GM06990 (cell line): ENCODE measurements at regions not wholly inside any gene's neighbourhood (a gene's known extent, or its start where the extent isn't known, plus 50 kb on each side); places are given as distances from the start of the nearest gene placed in this dataset.

Experiments
- DNase-seq: peaks from one replicate; pipeline ENCODE4 v3.0.0-alpha.2; 2011; ENCODE audit not compliant: insufficient read length; ENCODE audit errors: extremely low read depth
- H3K27me3 ChIP-seq: replicated peaks from 2 replicates; pipeline ENCODE4 v1.6.0; 2011; ENCODE audit warnings: low read length; ENCODE audit not compliant: control insufficient read depth, insufficient read depth
- H3K36me3 ChIP-seq: 2 replicates; pipeline ENCODE4 v1.5.1; 2011; ENCODE audit warnings: low read length; ENCODE audit not compliant: control insufficient read depth, insufficient read depth
- H3K4me3 ChIP-seq: replicated peaks from 2 replicates; pipeline ENCODE4 v1.5.1; 2011; ENCODE audit warnings: low read depth, mild to moderate bottlenecking, control low read depth, low read length
- CTCF ChIP-seq: IDR thresholded peaks from 2 replicates; pipeline ENCODE4 v1.5.1; 2011; ENCODE audit warnings: low read length, control low read depth, mild to moderate bottlenecking, inconsistent platforms; ENCODE audit not compliant: insufficient read depth, poor library complexity, severe bottlenecking

GRCh38 chr9:26205261-26205660 is 527.0 kb upstream of the TUSC1 start:
- no peak for DNase-seq
- no peaks in the 10 kb centered on the region for H3K27me3 ChIP-seq
- no peak overlapping the region for H3K4me3 ChIP-seq
- TF ChIP-seq CTCF = no peak
- H3K36me3 ChIP-seq = no peaks in the 10 kb centered on the region

DNA sequence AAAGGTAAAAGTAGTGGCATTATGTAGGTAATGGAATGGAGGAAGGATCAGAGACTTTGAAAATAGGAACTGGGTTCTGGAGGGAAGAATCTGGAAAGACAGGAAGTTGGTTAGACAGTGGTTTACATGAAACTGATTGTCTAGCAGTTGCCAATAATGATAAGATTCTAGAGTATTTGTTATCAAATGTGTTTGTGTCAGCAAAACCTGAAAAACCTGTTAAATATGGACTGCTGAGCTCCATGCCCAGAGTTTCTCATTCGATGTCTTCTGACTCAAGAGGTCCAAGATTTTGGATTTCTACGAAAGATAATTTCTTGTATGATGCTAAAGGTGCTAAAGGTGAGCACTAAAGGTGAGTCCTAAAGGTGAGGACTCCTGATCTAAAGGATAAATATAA is 515.0 kb upstream of the TUSC1 start:
- no peak for TF ChIP-seq CTCF
- DNase-seq = no peak
- Histone ChIP-seq H3K36me3 (no peaks in the 10 kb centered on the region), H3K4me3 (no peak overlapping the region), H3K27me3 (no peaks in the 10 kb centered on the region)

DNA sequence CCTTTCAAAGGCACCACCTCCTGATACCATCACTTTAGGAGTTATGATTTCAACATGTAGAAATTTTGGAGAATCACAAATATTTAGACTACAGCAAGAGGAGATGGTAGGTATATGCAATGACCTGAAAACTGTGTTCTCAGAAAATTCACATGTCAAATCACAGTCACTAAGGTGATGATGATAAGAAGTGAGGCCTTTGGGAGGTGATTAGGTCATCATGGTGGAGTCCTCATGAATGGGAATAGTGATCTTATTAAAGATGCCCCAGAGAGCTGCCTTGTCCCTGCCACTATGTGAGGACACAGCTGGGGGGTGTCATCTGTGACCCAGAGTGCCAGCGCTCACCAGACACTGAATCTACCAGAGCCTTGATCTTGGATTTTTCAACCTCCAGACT is 513.5 kb upstream of the TUSC1 start:
- no peak for TF ChIP-seq CTCF
- Histone ChIP-seq H3K27me3 (no peaks in the 10 kb centered on the region), H3K4me3 (no peak overlapping the region), H3K36me3 (no peaks in the 10 kb centered on the region)
- no peak for DNase-seq

DNA sequence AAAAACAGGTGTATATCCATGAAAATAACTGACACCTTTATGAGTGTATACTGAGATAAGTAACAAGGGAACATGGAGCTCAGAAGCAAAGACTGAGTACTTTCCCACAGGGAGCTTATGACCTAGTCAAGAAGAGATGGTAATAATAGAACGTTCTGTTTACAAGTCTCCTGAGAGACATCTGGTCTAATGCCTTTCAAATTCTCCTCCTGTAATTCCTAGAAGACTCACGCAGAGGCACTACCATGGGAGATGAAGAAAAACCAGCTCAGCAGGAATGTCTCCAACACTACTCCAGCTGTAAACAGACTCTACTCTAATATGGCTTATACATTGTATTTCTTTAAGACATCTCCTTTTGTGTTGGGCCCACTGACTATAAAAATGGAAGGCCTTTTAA is 503.6 kb upstream of the TUSC1 start:
- H3K27me3 ChIP-seq = no peaks in the 10 kb centered on the region
- no peak overlapping the region for H3K4me3 ChIP-seq
- no peak for TF ChIP-seq CTCF
- no peak for DNase-seq
- H3K36me3 ChIP-seq = no peaks in the 10 kb centered on the region

DNA sequence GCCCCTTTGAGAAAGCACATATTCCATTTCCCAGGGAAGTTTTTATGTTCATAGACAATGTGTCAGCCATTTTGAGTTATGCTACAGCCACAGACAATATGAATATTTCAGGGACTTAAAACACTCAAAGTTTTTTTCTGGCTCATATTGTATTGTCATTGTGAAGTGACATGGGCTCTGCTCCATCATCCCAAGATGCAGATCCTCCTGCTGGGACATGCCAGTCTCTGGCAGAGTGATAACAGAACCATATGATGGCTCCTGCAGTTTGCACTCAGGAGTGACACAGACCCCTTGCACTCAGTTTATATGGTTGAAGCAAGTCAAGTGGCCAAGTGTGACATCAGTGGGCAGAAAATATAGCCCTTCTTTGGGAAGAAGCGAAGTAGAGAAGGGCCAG is 498.4 kb upstream of the TUSC1 start:
- Histone ChIP-seq H3K36me3 (no peaks in the 10 kb centered on the region), H3K27me3 (no peaks in the 10 kb centered on the region), H3K4me3 (no peak overlapping the region)
- DNase-seq = no peak
- TF ChIP-seq CTCF = no peak

DNA sequence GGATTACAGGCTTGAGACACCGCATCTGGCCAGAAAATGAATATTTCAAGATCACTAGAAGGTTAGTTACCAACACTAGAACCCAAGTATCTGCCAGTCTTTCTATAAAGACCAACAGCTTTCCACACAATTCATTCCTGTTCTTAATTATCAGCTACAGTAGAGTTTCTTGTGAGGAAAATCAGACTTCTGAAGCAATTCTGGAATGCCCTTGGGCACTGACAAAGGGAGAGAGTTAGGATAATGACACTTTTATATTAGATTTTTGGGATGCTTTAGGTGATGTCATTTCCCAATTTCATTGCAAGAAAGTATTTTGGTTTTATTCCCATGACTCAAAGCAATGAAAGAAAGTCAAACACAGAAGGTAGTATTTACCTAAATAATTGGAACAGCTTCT is 497.0 kb upstream of the TUSC1 start:
- no peak overlapping the region for H3K4me3 ChIP-seq
- DNase-seq = no peak
- no peaks in the 10 kb centered on the region for H3K36me3 ChIP-seq
- no peak for TF ChIP-seq CTCF
- H3K27me3 ChIP-seq = no peaks in the 10 kb centered on the region
